ENCODE measurements at regions not wholly inside any gene's neighbourhood (a gene's known extent, or its start where the extent isn't known, plus 50 kb on each side); places are given as distances from the start of the nearest gene placed in this dataset.

DNA sequence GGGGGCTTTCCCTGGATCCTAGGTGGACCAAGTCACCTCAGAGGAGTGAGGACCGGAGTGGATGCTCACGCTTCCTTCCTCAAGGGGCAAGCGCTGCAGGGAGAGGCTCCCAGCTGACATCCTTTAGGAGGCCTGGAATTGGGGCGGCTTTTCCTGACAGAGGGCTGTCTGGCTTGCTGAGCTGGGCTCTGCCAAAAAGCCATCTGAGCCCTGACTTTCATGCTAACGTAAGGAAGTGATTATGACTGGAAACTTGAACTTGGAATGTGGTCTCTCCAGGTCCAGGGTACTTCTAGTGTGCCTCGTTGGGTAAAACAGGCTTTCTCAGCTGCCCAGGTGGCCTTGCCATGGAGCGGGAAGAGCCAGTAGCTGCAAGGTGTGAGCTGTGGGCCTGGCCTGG, 268.3 kb upstream of the SPRED2 start (continued):
- TF ChIP-seq, protein P1, sequence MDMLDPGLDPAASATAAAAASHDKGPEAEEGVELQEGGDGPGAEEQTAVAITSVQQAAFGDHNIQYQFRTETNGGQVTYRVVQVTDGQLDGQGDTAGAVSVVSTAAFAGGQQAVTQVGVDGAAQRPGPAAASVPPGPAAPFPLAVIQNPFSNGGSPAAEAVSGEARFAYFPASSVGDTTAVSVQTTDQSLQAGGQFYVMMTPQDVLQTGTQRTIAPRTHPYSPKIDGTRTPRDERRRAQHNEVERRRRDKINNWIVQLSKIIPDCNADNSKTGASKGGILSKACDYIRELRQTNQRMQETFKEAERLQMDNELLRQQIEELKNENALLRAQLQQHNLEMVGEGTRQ (IDR thresholded peaks at IDR 0.05; ENCODE audit: borderline replicate concordance, low read depth, low read length), result no peak

DNA sequence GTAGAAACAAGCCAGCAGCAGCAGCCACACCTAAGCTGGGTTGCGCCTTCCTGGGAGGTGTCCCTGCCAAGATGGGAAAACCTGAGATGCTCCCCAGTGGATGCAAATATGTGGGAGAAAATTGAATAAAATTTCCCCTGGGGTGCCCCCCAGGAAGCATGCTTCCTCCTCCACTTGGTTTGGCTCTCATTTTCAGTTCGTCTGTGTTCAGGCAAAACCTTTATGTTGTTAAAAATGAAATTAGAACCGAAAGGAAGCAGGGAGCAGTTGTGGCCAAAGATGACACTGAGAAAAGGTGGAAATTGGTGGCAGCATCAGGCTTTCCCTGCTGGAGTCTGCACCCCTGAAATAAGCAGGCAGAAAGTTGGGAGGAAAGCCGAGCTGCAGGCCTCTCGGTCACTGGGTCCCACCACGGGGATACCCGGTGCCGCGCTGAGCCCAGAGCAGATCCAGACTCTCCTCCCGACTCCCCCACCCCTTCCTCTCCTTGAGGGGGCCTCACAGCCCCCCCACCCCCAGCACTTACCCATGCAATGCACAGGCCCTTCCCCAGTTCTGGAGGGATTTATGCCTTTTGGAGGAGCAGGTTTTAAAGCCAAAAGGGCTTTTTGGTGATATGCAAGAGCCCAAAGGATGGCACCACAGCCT, 267.7 kb upstream of the SPRED2 start:
- no peak for DNase-seq
- ChIA-PET CTCF (interaction anchor here (1.0 to 1.2 kb wide), 2 partner anchors 11 to 12 kb away, joined by 3 read pairs; no protein-coding TSS in a partner anchor), POLR2A (no interaction called here)
- Histone ChIP-seq H3K9me3 (no peaks in the 10 kb centered on the region), H3K9me2 (no peaks in the 10 kb centered on the region), H3K4me1 (ENCODE audit: control insufficient read depth in 1 of 2, insufficient read depth in 2 of 2, low read depth in 1 of 2, low read length in 1 of 2) (no peaks in the 10 kb centered on the region), H3K36me3 (replicated peaks in 1 of 2; ENCODE audit: control insufficient read depth in 1 of 2, insufficient read depth in 2 of 2, low read length in 1 of 2) (no peaks in the 10 kb centered on the region), H3K4me2 (no peak overlapping the region), H3K27me3 (ENCODE audit: insufficient read depth) (no peaks in the 10 kb centered on the region; the same call in 1 of the 2 replicates), H3F3A (replicated peaks; ENCODE audit: insufficient read depth) (no peaks in the 10 kb centered on the region), H3K9ac (no peak overlapping the region), H3K79me2 (ENCODE audit: insufficient read depth) (no peaks in the 10 kb centered on the region), H3K4me3 (ENCODE audit: low read depth in 2 of 2, low read length in 1 of 2) (no peak overlapping the region), H4K20me1 (ENCODE audit: insufficient read depth) (no peaks in the 10 kb centered on the region), H3K27ac (ENCODE audit: low read depth in 2 of 2, low read length in 1 of 2) (no peak overlapping the region), H2AFZ (ENCODE audit: low read depth) (no peak overlapping the region)
- TF ChIP-seq MEF2A (IDR thresholded peaks at IDR 0.05; ENCODE audit: borderline replicate concordance, low read depth) (no peak), RCOR1 (IDR thresholded peaks at IDR 0.05; ENCODE audit: low read length) (no peak), GATA2 (CRISPR knock-in tag; IDR thresholded peaks at IDR 0.05) (no peak), NRF1 (IDR thresholded peaks at IDR 0.05; ENCODE audit: low read depth, low read length) (no peak)
- TF ChIP-seq, protein P2, sequence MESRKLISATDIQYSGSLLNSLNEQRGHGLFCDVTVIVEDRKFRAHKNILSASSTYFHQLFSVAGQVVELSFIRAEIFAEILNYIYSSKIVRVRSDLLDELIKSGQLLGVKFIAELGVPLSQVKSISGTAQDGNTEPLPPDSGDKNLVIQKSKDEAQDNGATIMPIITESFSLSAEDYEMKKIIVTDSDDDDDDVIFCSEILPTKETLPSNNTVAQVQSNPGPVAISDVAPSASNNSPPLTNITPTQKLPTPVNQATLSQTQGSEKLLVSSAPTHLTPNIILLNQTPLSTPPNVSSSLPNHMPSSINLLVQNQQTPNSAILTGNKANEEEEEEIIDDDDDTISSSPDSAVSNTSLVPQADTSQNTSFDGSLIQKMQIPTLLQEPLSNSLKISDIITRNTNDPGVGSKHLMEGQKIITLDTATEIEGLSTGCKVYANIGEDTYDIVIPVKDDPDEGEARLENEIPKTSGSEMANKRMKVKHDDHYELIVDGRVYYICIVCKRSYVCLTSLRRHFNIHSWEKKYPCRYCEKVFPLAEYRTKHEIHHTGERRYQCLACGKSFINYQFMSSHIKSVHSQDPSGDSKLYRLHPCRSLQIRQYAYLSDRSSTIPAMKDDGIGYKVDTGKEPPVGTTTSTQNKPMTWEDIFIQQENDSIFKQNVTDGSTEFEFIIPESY (IDR thresholded peaks at IDR 0.05; ENCODE audit: borderline replicate concordance, low read depth), result no peak
- 64% methylated on average over 10 of the region's 10 CpGs for WGBS (ENCODE audit: low lambda C conversion rate)

DNA sequence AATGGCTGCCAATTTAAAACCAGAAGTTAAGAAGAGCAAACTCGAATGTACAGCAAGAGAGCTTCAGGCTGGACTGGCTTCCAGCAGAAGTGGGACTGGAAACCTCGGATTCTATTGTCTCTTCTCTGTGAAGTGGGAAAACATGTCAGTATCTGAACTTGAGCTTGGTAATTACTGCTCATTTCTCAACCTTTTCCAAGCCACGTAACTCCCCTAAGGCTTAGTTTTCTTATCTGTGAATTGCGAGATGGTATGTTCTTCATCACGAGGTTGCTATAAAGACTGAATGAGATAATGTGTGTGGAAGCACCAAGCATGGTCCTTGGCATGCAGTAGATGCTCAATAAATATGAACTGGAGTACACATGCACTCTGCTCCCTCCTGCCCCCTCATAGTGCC, 259.4 kb upstream of the SPRED2 start:
- Histone ChIP-seq H4K20me1 (ENCODE audit: insufficient read depth) (no peaks in the 10 kb centered on the region), H3K9me3 (no peaks in the 10 kb centered on the region), H3K9me2 (no peaks in the 10 kb centered on the region), H3K79me2 (ENCODE audit: insufficient read depth) (no peaks in the 10 kb centered on the region), H3K4me3 (ENCODE audit: low read depth in 2 of 2, low read length in 1 of 2) (no peak overlapping the region), H3K27me3 (ENCODE audit: insufficient read depth) (no peaks in the 10 kb centered on the region; the same call in 1 of the 2 replicates), H3K36me3 (replicated peaks in 1 of 2; ENCODE audit: control insufficient read depth in 1 of 2, insufficient read depth in 2 of 2, low read length in 1 of 2) (no peaks in the 10 kb centered on the region), H3K27ac (ENCODE audit: low read depth in 2 of 2, low read length in 1 of 2) (no peak overlapping the region), H3K9ac (no peak overlapping the region), H3K4me2 (no peak overlapping the region), H2AFZ (ENCODE audit: low read depth) (no peak overlapping the region), H3F3A (replicated peaks; ENCODE audit: insufficient read depth) (no peaks in the 10 kb centered on the region), H3K4me1 (ENCODE audit: control insufficient read depth in 1 of 2, insufficient read depth in 2 of 2, low read depth in 1 of 2, low read length in 1 of 2) (no peaks in the 10 kb centered on the region; a peak in 1 of 4 replicates)
- ChIA-PET CTCF (interaction anchor here (1.0 kb wide), 1 partner anchor 774 kb away, joined by 3 read pairs; no protein-coding TSS in a partner anchor), POLR2A (no interaction called here)
- DNase-seq, result no peak
- TF ChIP-seq FOSL2 (IDR thresholded peaks at IDR 0.05; ENCODE audit: borderline replicate concordance, low read depth) (no peak), CHD2 (IDR thresholded peaks at IDR 0.05; ENCODE audit: low read length, partially characterized antibody) (no peak), TEAD4 (IDR thresholded peaks at IDR 0.05; ENCODE audit: borderline replicate concordance, insufficient read depth) (no peak), FOXM1 (IDR thresholded peaks at IDR 0.05; ENCODE audit: low read depth) (no peak), SIN3A (IDR thresholded peaks at IDR 0.05; ENCODE audit: borderline replicate concordance, low read depth, low read length) (no peak), POLR2AphosphoS5 (IDR thresholded peaks at IDR 0.05; ENCODE audit: low read depth, low read length) (no peak), MEF2A (IDR thresholded peaks at IDR 0.05; ENCODE audit: borderline replicate concordance, low read depth) (no peak)
- TF ChIP-seq, protein P3, sequence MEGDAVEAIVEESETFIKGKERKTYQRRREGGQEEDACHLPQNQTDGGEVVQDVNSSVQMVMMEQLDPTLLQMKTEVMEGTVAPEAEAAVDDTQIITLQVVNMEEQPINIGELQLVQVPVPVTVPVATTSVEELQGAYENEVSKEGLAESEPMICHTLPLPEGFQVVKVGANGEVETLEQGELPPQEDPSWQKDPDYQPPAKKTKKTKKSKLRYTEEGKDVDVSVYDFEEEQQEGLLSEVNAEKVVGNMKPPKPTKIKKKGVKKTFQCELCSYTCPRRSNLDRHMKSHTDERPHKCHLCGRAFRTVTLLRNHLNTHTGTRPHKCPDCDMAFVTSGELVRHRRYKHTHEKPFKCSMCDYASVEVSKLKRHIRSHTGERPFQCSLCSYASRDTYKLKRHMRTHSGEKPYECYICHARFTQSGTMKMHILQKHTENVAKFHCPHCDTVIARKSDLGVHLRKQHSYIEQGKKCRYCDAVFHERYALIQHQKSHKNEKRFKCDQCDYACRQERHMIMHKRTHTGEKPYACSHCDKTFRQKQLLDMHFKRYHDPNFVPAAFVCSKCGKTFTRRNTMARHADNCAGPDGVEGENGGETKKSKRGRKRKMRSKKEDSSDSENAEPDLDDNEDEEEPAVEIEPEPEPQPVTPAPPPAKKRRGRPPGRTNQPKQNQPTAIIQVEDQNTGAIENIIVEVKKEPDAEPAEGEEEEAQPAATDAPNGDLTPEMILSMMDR (IDR thresholded peaks at IDR 0.05), result no peak
- WGBS (ENCODE audit: low lambda C conversion rate), result 24% methylated on average over 5 of the region's 5 CpGs
